BE2C (cell line): ENCODE measurements at regions not wholly inside any gene's neighbourhood (a gene's known extent, or its start where the extent isn't known, plus 50 kb on each side); places are given as distances from the start of the nearest gene placed in this dataset.

Experiments used
- DNase-seq: peaks from one replicate; pipeline ENCODE4 v3.0.0-alpha.2; 2020
- H3K27me3 ChIP-seq: fragments of 250-450 bp; sonication (Bioruptor Pico); 2 replicates; pipeline ENCODE4 v1.5.1; 2020; ENCODE audit warnings: mild to moderate bottlenecking
- H3K36me3 ChIP-seq: fragments of 250-450 bp; sonication (Bioruptor Pico); 2 replicates; pipeline ENCODE4 v1.5.1; 2020; ENCODE audit warnings: mild to moderate bottlenecking
- H3K4me1 ChIP-seq: fragments of 250-450 bp; sonication (Bioruptor Pico); 2 replicates; pipeline ENCODE4 v1.5.1; 2020
- H3K4me3 ChIP-seq: 2 replicates; pipeline ENCODE4 v1.5.1; 2011; ENCODE audit warnings: low read depth, low read length
- H3K9me3 ChIP-seq: fragments of 250-450 bp; sonication (Bioruptor Pico); 2 replicates; pipeline ENCODE4 v1.5.1; 2020
- TF ChIP-seq, protein P1 (sequence below): IDR thresholded peaks from 2 replicates; pipeline ENCODE4 v1.5.1; 2012; ENCODE audit warnings: mild to moderate bottlenecking, low read depth, low read length

DNA sequence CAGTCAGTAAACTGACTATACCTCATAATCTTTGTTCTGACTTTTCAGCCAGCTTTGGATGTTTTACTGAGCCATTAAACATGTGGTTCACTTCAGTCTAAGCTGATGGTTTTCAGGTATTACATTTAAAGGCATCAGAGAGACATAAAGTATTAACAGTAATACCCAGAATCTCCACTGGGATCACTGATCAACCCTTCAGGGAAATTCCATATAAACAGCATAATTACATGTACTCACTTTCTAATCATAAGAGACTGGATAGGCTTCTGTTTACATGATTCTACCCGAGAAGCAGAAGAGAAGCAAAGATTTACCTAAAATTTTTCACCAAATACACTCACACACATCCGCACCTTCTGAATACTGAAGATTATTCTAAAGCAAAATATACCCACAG is 186.7 kb upstream of the FREM1 start:
- no peak for DNase-seq
- no peaks in the 10 kb centered on the region for H3K4me1 ChIP-seq
- no peaks in the 10 kb centered on the region for H3K36me3 ChIP-seq
- H3K9me3 ChIP-seq: no peaks in the 10 kb centered on the region
- no peak overlapping the region for H3K4me3 ChIP-seq
- TF ChIP-seq, protein P1, sequence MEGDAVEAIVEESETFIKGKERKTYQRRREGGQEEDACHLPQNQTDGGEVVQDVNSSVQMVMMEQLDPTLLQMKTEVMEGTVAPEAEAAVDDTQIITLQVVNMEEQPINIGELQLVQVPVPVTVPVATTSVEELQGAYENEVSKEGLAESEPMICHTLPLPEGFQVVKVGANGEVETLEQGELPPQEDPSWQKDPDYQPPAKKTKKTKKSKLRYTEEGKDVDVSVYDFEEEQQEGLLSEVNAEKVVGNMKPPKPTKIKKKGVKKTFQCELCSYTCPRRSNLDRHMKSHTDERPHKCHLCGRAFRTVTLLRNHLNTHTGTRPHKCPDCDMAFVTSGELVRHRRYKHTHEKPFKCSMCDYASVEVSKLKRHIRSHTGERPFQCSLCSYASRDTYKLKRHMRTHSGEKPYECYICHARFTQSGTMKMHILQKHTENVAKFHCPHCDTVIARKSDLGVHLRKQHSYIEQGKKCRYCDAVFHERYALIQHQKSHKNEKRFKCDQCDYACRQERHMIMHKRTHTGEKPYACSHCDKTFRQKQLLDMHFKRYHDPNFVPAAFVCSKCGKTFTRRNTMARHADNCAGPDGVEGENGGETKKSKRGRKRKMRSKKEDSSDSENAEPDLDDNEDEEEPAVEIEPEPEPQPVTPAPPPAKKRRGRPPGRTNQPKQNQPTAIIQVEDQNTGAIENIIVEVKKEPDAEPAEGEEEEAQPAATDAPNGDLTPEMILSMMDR: no peak
- no peaks in the 10 kb centered on the region; the same call in 1 of the 2 replicates for H3K27me3 ChIP-seq

DNA sequence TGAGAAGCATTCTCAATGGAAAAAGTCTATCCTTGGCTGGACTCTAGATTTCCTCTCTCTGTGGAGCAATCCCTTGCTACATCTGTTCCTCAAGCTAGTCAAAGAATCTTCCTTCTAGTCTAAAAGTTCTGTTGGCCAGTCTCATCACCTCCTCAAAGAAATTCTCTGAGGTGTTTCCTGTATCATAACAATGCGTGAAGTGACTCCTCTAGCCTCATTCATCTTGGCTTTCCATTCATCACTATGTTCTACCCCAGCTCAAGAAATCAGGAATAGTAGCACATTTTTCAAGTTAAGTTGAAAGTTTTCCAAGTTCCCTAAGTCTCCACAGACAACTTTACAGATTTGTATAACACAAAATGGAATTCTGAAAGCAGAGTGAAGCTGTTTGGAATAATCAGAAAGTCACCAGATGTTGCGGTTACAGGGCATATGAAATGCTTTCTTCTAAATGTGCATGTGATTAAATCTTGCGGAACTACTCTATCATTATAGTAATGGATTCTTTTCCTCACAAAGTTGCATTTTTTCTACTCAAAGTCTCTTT is 176.6 kb upstream of the FREM1 start:
- no peak for DNase-seq

GRCh38 chr9:15086156-15086763 is 176.0 kb upstream of the FREM1 start:
- TF ChIP-seq, protein P1: no peak
- Histone ChIP-seq H3K27me3 (no peaks in the 10 kb centered on the region), H3K4me3 (no peak overlapping the region), H3K9me3 (no peaks in the 10 kb centered on the region), H3K36me3 (no peaks in the 10 kb centered on the region), H3K4me1 (no peaks in the 10 kb centered on the region)
- no peak for DNase-seq

More for the DNA sequence above, 176.6 kb upstream of the FREM1 start:
- no peaks in the 10 kb centered on the region for H3K9me3 ChIP-seq
- TF ChIP-seq, protein P1: no peak
- H3K4me1 ChIP-seq: no peaks in the 10 kb centered on the region
- no peaks in the 10 kb centered on the region for H3K27me3 ChIP-seq
- H3K36me3 ChIP-seq: no peaks in the 10 kb centered on the region
- H3K4me3 ChIP-seq: no peak overlapping the region

DNA sequence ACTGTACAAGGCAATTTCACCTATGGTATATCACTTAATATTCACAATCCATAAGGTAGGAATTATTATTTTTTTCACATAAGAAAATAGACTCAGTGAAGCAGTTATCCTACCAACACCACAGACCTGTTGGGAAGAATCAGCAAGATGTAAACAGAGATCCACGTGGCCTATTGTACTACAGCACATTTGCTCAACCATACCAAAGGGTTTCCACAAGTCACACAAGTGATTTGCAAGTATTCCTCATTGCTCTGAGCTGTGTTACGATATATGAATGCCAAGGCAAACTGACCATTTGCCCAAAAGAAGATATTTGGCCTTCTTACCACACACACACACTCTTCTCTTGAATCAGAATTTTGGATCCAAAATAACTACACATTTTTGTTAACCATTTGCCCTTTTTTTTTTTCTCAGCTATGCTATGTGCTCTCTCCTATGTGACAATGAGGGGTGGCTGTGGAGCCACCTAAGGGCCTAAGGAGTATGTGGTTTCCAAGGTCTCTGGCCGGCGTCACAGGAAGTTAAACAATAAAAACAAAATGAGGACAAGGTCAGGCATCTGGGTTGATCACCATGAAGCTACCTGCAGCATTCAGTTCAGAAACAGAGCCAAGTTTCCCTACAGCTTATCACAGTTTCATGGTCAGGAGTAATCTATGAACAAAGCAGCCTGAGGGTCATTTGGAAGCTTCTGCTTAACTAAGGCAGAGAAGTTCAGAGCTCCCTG is 171.0 kb upstream of the FREM1 start:
- H3K36me3 ChIP-seq: no peaks in the 10 kb centered on the region

GRCh38 chr9:15080401-15080800 is 170.2 kb upstream of the FREM1 start:
- no peak for DNase-seq
- no peaks in the 10 kb centered on the region for H3K9me3 ChIP-seq
- no peaks in the 10 kb centered on the region for H3K4me1 ChIP-seq
- no peak overlapping the region for H3K4me3 ChIP-seq
- no peaks in the 10 kb centered on the region for H3K36me3 ChIP-seq
- TF ChIP-seq, protein P1: no peak
- H3K27me3 ChIP-seq: no peaks in the 10 kb centered on the region

More for the DNA sequence above, 171.0 kb upstream of the FREM1 start:
- no peak overlapping the region for H3K4me3 ChIP-seq
- TF ChIP-seq, protein P1: no peak
- no peaks in the 10 kb centered on the region for H3K27me3 ChIP-seq
- DNase-seq: no peak
- H3K9me3 ChIP-seq: no peaks in the 10 kb centered on the region
- H3K4me1 ChIP-seq: no peaks in the 10 kb centered on the region

GRCh38 chr9:15079989-15080388 is 169.8 kb upstream of the FREM1 start:
- Histone ChIP-seq H3K9me3 (no peaks in the 10 kb centered on the region), H3K27me3 (no peaks in the 10 kb centered on the region), H3K4me3 (no peak overlapping the region), H3K4me1 (no peaks in the 10 kb centered on the region), H3K36me3 (no peaks in the 10 kb centered on the region)
- no peak for DNase-seq
- TF ChIP-seq, protein P1: no peak
